ENCODE measurements at regions not wholly inside any gene's neighbourhood (a gene's known extent, or its start where the extent isn't known, plus 50 kb on each side); places are given as distances from the start of the nearest gene placed in this dataset.
A peak's percentile ranks its signal among the peaks of the same experiment; 100 is the strongest.
"Not testable (repeated sequence)": the region's sequence is repeated elsewhere in the genome, so short reads cannot be mapped to it uniquely, and the experiment has no call there.

- TF ChIP-seq CTCF (IDR thresholded peaks at IDR 0.05; ENCODE audit: low read depth, low read length, missing control alignments), result no peak
- Histone ChIP-seq H3K27me3 (replicated peaks) (no peaks in the 10 kb centered on the region), H3K27ac (no peak overlapping the region), H3K36me3 (replicated peaks) (no peaks in the 10 kb centered on the region), H3K4me3 (ENCODE audit: low read depth, low read length) (no peak overlapping the region)
- DNase-seq, result no peak
- in situ Hi-C loops (cut with HindIII; ENCODE audit: low pct_ligation_motif_present, low sequenced_read_pairs), result no loop called here
Measured at GRCh38 chr6:51049288-51049982, 230.8 kb downstream of the TFAP2B start.

- in situ Hi-C loops (cut with HindIII; ENCODE audit: low pct_ligation_motif_present, low sequenced_read_pairs), result no loop called here
Measured at GRCh38 chr6:51049983-51050877, 231.6 kb downstream of the TFAP2B start.

GRCh38 chr6:51052716-51053115, 234.0 kb downstream of the TFAP2B start:
- H3K27ac ChIP-seq; in situ Hi-C loops (cut with HindIII; ENCODE audit: low pct_ligation_motif_present, low sequenced_read_pairs); H3K36me3 ChIP-seq (replicated peaks); H3K27me3 ChIP-seq (replicated peaks); H3K4me3 ChIP-seq (ENCODE audit: low read depth, low read length); DNase-seq: not testable (repeated sequence)

More at GRCh38 chr6:51049983-51050877, 231.6 kb downstream of the TFAP2B start:
- Histone ChIP-seq H3K36me3 (replicated peaks) (no peaks in the 10 kb centered on the region), H3K27me3 (replicated peaks) (no peaks in the 10 kb centered on the region), H3K4me3 (ENCODE audit: low read depth, low read length) (no peak overlapping the region), H3K27ac (no peak overlapping the region)
- TF ChIP-seq CTCF (IDR thresholded peaks at IDR 0.05; ENCODE audit: low read depth, low read length, missing control alignments), result no peak
- DNase-seq, result peak; percentile 30

GRCh38 chr6:51055316-51055715, 236.6 kb downstream of the TFAP2B start:
- in situ Hi-C loops (cut with HindIII; ENCODE audit: low pct_ligation_motif_present, low sequenced_read_pairs); H3K27ac ChIP-seq; H3K36me3 ChIP-seq (replicated peaks); H3K27me3 ChIP-seq (replicated peaks); H3K4me3 ChIP-seq (ENCODE audit: low read depth, low read length); DNase-seq: not testable (repeated sequence)

- H3K36me3 ChIP-seq (replicated peaks), result no peaks in the 10 kb centered on the region
- no peak overlapping the region for H3K27ac ChIP-seq
- in situ Hi-C loops (cut with HindIII; ENCODE audit: low pct_ligation_motif_present, low sequenced_read_pairs), result no loop called here
- no peaks in the 10 kb centered on the region for H3K27me3 ChIP-seq (replicated peaks)
- H3K4me3 ChIP-seq (ENCODE audit: low read depth, low read length), result no peak overlapping the region
- DNase-seq, result no peak
- TF ChIP-seq CTCF (IDR thresholded peaks at IDR 0.05; ENCODE audit: low read depth, low read length, missing control alignments), result no peak
Measured at GRCh38 chr6:51057296-51057695, 238.6 kb downstream of the TFAP2B start.

- Histone ChIP-seq H3K36me3 (replicated peaks) (no peaks in the 10 kb centered on the region), H3K27me3 (replicated peaks) (no peaks in the 10 kb centered on the region), H3K4me3 (ENCODE audit: low read depth, low read length) (no peak overlapping the region), H3K27ac (no peak overlapping the region)
- no peak for TF ChIP-seq CTCF (IDR thresholded peaks at IDR 0.05; ENCODE audit: low read depth, low read length, missing control alignments)
- in situ Hi-C loops (cut with HindIII; ENCODE audit: low pct_ligation_motif_present, low sequenced_read_pairs), result no loop called here
- DNase-seq, result no peak
Measured at GRCh38 chr6:51060262-51060762, 241.6 kb downstream of the TFAP2B start.

Data from brain microvascular endothelial cell (primary cell).